NCI-H1436 treated with DMSO at 0.1 percent for 48 hours (cell line): ENCODE measurements at regions not wholly inside any gene's neighbourhood (a gene's known extent, or its start where the extent isn't known, plus 50 kb on each side); places are given as distances from the start of the nearest gene placed in this dataset.

ENCODE experiments used
- DNase-seq: peaks from one replicate; lab custom pipeline; 2025; lab: John Stamatoyannopoulos, UW

DNA sequence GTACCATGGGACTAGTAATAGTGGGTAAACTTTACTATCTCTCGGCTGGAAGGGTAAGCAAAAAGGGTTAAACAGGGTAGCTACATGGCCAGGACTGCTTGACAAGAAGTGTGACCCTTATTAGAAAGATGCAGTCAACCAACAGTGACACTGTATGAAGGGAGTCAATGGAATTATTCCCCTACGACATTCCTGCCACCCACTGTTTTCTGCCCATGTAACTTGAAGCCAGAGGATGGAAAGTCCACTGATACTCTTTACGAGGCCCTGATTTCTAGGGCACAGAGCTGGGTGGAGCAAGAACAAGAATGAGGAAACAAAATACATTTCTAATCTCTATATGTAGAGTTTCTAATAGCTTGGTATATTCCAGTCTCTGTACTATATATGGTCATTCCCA is 1102.5 kb downstream of the CDH11 start:
- DNase-seq = no peak

GRCh38 chr16:64017796-64018195 is 1104.1 kb downstream of the CDH11 start:
- no peak for DNase-seq

GRCh38 chr16:64013856-64014255 is 1108.0 kb downstream of the CDH11 start:
- DNase-seq = no peak

GRCh38 chr16:64012166-64012565 is 1109.7 kb downstream of the CDH11 start:
- DNase-seq = no peak

GRCh38 chr16:64011650-64012049 is 1110.2 kb downstream of the CDH11 start:
- no peak for DNase-seq

DNA sequence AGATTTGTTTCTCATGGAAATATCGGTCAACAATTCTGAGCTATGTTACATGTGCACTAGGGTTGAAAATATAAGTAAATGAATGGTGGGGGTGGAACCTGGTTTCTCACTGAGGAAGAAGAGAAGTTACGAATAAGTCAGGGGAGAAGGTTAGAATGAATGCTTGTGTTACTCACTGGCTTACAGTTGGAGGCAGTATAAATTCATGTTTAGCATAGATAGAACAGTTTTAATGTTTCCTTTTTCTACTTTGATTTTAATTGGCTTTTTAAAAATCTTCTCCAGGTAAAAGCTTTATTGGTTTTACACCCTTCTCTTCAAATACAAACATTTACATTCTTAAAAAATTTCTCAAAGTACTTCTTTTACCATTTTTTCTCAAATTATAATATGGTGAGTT is 1113.7 kb downstream of the CDH11 start:
- DNase-seq = no peak

DNA sequence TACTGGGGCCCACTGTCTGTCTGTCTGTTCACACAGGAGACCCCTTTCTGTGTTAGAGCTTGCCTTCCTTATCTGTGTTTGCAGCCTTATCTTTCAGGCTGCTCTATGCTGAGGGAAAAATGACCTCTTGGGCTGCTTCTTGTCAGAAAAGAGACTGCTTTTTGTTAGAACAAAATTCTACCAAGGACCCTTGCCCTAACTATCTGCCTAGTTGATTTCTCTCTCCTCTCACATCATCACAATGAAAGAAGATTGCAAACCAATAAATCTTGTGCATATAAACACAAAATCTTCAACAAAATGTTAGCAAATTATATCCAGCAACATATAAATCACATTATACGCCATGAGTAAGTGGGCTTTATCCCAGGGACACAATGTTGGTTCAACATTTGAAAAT is 1117.7 kb downstream of the CDH11 start:
- no peak for DNase-seq

DNA sequence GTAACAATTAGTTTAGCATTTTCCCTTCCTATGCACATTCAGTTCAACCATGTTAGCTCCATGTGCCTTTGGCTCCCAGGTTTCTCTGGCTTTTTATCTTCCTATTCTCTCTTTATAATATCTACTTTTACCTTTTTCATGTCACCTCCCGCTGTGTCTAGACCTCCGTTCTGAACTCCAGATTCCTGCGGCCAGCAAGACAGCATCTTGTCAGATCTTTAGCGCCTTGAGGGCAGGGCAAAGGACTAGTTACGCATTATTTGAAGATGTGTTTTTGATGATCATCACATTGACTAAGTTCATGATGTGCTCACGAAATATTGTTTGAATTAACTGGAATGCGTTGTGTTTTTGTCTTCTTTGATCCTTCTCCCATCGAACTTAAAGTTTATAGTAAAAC is 1126.8 kb downstream of the CDH11 start:
- DNase-seq = no peak

DNA sequence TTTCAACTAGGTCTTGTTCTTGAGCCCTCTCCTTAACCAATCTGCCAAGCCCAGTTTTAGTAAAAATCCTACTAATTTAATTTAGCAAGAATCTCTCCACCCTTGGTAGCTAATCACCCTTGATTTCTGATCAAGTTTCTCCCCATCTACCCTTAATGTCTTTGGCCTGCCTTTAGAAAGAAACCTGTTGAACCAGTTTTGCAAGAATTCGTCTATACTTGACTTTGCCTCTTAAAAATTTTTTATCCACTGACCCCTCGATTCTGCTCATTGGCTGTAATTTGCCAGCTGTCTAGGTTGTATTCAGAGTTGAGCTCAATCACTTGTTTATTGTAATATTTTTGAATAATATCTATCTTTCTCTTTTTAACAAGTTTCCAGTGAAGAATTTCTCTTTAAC is 1138.5 kb downstream of the CDH11 start:
- no peak for DNase-seq

- no peak for DNase-seq
These were observed 1139.1 kb downstream of the CDH11 start for GRCh38 chr16:63982741-63983140.

- no peak for DNase-seq
These were observed 1139.8 kb downstream of the CDH11 start for GRCh38 chr16:63982110-63982509.

GRCh38 chr16:63981639-63982038 is 1140.2 kb downstream of the CDH11 start:
- DNase-seq = no peak

DNA sequence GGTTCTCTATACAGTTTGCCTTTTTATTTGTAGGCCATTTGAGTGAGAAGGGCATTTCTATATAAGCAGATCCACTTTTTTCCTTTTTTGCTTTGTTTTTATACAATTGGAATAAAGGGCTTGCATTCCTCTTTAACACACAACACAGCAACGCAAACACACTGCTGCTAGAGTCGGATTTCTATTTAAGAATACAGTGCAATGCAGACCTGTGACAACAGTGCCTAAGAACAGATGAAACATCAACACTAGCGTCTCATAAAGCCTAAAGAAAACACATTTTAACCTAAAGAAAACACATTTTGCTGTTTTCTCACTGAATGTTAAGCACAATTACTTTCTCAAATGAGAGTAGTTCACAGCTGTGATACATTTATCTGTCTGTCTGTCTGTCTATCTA is 1141.1 kb downstream of the CDH11 start:
- DNase-seq = no peak

DNA sequence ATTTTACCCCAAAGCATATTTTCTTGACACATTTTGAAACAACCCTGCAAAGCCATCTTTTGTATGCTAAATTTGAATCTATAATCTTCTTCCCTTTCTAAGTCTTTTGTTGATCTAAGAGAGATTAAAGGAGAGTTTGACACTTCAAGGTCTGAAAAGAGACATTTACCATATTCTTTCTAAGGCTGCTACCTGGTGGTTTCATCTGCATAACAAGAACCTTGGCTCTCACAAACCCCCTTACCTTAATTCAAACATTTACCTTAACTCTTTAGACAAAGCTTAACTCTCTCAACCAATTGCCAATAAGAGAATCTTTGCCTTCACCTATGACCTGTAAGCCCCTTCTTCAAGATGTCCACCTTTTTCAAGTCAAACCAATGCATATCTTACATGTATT is 1143.6 kb downstream of the CDH11 start:
- no peak for DNase-seq

DNA sequence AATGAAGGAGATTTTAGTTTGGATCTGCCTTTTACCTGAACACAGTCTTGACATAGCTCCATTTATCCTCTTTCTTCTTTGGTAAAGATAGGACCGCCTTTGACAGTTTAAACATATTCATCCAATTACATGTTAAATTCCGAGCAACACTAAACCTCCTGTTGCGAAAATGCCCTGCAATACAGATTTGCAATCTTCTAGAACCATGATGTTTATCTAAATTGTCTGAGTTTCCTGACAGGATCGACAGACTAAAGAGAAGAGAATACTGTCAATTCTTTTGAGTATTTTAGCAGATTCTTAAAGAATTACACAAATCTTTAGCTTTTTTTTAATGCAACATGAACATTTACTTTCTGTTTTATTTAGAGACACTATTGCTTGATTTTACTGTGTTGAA is 1145.5 kb downstream of the CDH11 start:
- DNase-seq = no peak

DNA sequence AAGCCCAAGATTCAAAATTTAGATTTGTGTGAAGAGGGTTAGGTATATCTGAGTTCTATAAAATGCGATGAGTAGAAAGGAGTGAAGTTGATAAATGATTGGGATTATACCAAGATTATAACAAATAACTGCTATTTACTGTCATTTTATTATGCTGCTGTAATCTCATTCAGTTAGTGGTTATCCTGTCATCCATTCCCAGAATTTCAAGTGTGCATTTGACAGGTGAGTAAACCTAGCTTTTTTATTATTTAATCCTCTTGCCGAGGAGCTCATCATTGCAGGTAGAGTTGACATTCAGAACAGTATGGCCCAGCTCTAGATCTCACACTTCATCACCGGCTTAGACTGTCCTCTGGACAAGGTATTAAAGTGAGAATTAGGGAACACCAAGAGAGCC is 1146.2 kb downstream of the CDH11 start:
- DNase-seq = no peak

GRCh38 chr16:63967966-63968365 is 1153.9 kb downstream of the CDH11 start:
- no peak for DNase-seq

- DNase-seq = no peak
These were observed 1161.5 kb downstream of the CDH11 start for GRCh38 chr16:63960321-63960720.

GRCh38 chr16:63947022-63947421 is 1174.8 kb downstream of the CDH11 start:
- no peak for DNase-seq

DNA sequence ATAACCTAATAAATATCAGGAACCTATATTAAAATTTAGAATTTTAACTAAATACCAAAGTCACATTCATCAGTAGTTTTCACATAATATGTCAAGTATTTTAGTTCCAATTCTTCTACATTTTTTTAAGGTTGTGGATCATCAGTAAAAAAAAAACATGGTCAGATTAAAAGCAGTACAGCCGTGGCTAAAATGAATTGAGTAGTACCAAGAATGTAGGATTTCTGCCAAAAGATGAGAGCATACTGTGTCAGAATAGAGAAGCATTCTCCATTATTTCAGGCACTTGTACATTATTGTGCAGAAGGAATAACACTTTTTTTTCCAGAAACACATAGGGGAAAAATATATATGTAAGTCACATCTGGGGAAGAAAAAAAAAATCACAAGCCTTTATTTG is 1176.1 kb downstream of the CDH11 start:
- DNase-seq = no peak

- DNase-seq = no peak
These were observed 1178.3 kb downstream of the CDH11 start for GRCh38 chr16:63943566-63943965.

- no peak for DNase-seq
These were observed 1183.2 kb downstream of the CDH11 start for GRCh38 chr16:63938661-63939060.

GRCh38 chr16:63933841-63934240 is 1188.0 kb downstream of the CDH11 start:
- DNase-seq = no peak

DNA sequence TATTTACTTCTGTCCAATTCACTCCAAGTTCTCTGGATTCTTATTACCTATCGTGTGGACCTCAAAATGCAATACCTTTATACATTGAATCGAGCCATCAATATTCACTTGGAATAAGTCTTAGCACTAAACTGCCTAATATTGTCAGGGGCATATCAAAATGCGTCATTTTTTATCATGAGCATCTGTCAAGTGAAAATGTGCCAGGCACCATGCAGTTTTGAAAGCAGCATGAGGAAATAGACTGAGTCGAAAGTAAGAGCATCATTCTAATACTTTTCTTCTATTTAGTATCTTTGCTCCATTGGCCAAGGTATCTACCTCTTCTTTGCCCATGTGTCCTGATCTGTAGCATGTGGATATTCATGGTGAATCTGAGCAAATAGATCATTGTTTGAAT is 1193.4 kb downstream of the CDH11 start:
- DNase-seq = no peak

GRCh38 chr16:63925221-63925620 is 1196.6 kb downstream of the CDH11 start:
- no peak for DNase-seq
